Gastroesophageal sphincter (tissue), 3 donors: ENCODE measurements at regions not wholly inside any gene's neighbourhood (a gene's known extent, or its start where the extent isn't known, plus 50 kb on each side); places are given as distances from the start of the nearest gene placed in this dataset.

ENCODE experiments used
- EP300 ChIP-seq: sonication (generic); formaldehyde crosslinking; IDR thresholded peaks from one replicate; pipeline ENCODE4 v1.6.1; 2017; ENCODE audit warnings: antibody characterized with exemption, mild to moderate bottlenecking
- POLR2AphosphoS5 ChIP-seq: sonication (generic); formaldehyde crosslinking; IDR thresholded peaks from one replicate; pipeline ENCODE4 v1.6.1; 2017; ENCODE audit warnings: antibody characterized with exemption
- TF ChIP-seq, protein P1 (sequence below), 4 experiments: fragments of 200-600 bp in 2 of 4; fragments of 450-650 bp in 2 of 4; sonication (generic) in 1 of 4; IDR thresholded peaks; one replicate each; pipeline ENCODE4 v1.5.1; 2017 to 2019; ENCODE audit warnings: antibody characterized with exemption in 4 of 4, mild to moderate bottlenecking in 2 of 4, moderate library complexity in 2 of 4

DNA sequence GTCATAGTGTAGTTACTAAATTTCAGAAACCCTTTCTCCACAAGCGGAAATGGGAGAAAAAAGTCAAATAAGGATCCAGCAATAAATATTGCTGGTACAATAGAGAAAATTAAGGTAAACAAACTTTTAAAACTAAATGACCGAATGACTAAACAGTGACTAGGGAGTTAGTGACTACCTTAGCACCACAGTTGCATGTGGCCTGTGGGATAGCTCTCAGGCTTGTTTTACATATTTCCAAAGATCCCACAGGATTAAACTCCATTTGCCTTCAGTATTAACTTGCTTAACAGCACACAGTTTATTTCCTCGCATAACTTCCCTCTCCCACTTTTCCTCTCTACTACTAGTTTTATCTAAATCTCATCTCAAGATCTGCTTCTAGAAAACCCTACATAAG is 824.3 kb upstream of the KLHL1 start:
- TF ChIP-seq, protein P1, sequence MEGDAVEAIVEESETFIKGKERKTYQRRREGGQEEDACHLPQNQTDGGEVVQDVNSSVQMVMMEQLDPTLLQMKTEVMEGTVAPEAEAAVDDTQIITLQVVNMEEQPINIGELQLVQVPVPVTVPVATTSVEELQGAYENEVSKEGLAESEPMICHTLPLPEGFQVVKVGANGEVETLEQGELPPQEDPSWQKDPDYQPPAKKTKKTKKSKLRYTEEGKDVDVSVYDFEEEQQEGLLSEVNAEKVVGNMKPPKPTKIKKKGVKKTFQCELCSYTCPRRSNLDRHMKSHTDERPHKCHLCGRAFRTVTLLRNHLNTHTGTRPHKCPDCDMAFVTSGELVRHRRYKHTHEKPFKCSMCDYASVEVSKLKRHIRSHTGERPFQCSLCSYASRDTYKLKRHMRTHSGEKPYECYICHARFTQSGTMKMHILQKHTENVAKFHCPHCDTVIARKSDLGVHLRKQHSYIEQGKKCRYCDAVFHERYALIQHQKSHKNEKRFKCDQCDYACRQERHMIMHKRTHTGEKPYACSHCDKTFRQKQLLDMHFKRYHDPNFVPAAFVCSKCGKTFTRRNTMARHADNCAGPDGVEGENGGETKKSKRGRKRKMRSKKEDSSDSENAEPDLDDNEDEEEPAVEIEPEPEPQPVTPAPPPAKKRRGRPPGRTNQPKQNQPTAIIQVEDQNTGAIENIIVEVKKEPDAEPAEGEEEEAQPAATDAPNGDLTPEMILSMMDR (IDR thresholded peaks at IDR 0.05) = no peak
- TF ChIP-seq POLR2AphosphoS5 (no peak), EP300 (no peak)
